ENCODE measurements at regions not wholly inside any gene's neighbourhood (a gene's known extent, or its start where the extent isn't known, plus 50 kb on each side); places are given as distances from the start of the nearest gene placed in this dataset.

DNA sequence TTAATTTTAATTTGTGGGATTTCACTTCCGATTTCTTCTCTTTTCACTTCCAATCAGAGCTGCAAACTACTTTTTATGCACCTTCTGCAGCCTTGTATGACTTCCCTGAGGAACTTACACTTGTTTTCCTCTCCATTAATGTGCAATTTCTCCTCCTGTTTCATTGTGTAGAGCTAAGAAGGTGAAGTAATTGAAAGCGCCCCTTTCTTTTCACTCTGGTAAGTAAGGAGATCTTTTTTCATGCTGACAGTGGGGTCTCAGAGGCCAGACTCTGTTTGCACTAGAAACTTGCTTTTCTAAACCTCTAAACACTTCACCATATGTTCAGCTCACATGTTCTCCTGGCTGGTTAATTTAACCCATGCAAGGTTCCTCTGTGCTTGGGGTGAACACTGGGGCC, 117.0 kb downstream of the FANCF start:
- TF ChIP-seq BACH2 (CRISPR knock-in tag; IDR thresholded peaks at IDR 0.05; ENCODE audit: borderline replicate concordance) (no peak), SNAI2 (CRISPR knock-in tag; IDR thresholded peaks at IDR 0.05) (no peak), ZC3H10 (CRISPR knock-in tag; IDR thresholded peaks at IDR 0.05) (no peak), ESRRG (CRISPR knock-in tag; IDR thresholded peaks at IDR 0.05) (no peak), ZNF70 (CRISPR knock-in tag; IDR thresholded peaks at IDR 0.05) (no peak), ZNF565 (CRISPR knock-in tag; conservative IDR thresholded peaks at IDR 0.05; ENCODE audit: low read depth) (no peak), GLIS3 (CRISPR knock-in tag; IDR thresholded peaks at IDR 0.05) (no peak), ISL1 (CRISPR knock-in tag; IDR thresholded peaks at IDR 0.05) (no peak), RARB (CRISPR knock-in tag; IDR thresholded peaks at IDR 0.05) (no peak), TCF4 (CRISPR knock-in tag; IDR thresholded peaks at IDR 0.05; ENCODE audit: borderline replicate concordance) (no peak)
- TF ChIP-seq, protein P1, sequence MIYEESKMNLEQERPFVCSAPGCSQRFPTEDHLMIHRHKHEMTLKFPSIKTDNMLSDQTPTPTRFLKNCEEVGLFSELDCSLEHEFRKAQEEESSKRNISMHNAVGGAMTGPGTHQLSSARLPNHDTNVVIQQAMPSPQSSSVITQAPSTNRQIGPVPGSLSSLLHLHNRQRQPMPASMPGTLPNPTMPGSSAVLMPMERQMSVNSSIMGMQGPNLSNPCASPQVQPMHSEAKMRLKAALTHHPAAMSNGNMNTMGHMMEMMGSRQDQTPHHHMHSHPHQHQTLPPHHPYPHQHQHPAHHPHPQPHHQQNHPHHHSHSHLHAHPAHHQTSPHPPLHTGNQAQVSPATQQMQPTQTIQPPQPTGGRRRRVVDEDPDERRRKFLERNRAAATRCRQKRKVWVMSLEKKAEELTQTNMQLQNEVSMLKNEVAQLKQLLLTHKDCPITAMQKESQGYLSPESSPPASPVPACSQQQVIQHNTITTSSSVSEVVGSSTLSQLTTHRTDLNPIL (CRISPR knock-in tag; IDR thresholded peaks at IDR 0.05; ENCODE audit: low read depth): no peak

All from SK-N-SH treated with all-trans-retinoic acid at 6 μM for 48 hours (cell line).